Suprapubic skin (tissue), 4 donors: ENCODE measurements at regions not wholly inside any gene's neighbourhood (a gene's known extent, or its start where the extent isn't known, plus 50 kb on each side); places are given as distances from the start of the nearest gene placed in this dataset.

Experiments used
- DNase-seq, 2 donors: peaks; one replicate each; pipeline ENCODE4 v3.0.0-alpha.2; 2019; ENCODE audit warnings: low spot score in 2 of 2
- H3K27ac ChIP-seq: fragments of 200-600 bp; sonication (generic); one replicate; pipeline ENCODE4 v1.5.1; 2019
- H3K27me3 ChIP-seq: fragments of 200-600 bp; sonication (generic); one replicate; pipeline ENCODE4 v1.5.1; 2019
- H3K36me3 ChIP-seq: fragments of 200-600 bp; sonication (generic); one replicate; pipeline ENCODE4 v1.5.1; 2019
- H3K4me1 ChIP-seq: fragments of 200-600 bp; sonication (generic); one replicate; pipeline ENCODE4 v1.5.1; 2019
- H3K4me3 ChIP-seq: fragments of 200-600 bp; sonication (generic); one replicate; pipeline ENCODE4 v1.5.1; 2019; ENCODE audit warnings: mild to moderate bottlenecking
- H3K9me3 ChIP-seq: fragments of 200-600 bp; sonication (generic); one replicate; pipeline ENCODE4 v1.5.1; 2019
- EP300 ChIP-seq: sonication (generic); formaldehyde crosslinking; IDR thresholded peaks from one replicate; pipeline ENCODE4 v1.6.1; 2017; ENCODE audit warnings: antibody characterized with exemption
- POLR2A ChIP-seq, 2 donors: fragments of 450-650 bp; IDR thresholded peaks; one replicate each; pipeline ENCODE4 v1.6.1; 2017; ENCODE audit warnings: antibody characterized with exemption in 2 of 2, mild to moderate bottlenecking in 2 of 2, moderate library complexity in 2 of 2
- POLR2AphosphoS5 ChIP-seq, 3 donors: sonication (generic); formaldehyde crosslinking; IDR thresholded peaks; one replicate each; pipeline ENCODE4 v1.6.1; 2017; ENCODE audit warnings: antibody characterized with exemption in 3 of 3
- WGBS: methylation state at CpG from one replicate; pipeline ENCODE4 v1.1.5; 2018; 5-methylcytosine and 5-hydroxymethylcytosine counted together
- TF ChIP-seq, protein P1 (sequence below), 2 donors: fragments of 200-600 bp in 1 of 2; fragments of 450-650 bp in 1 of 2; sonication (generic) in 1 of 2; IDR thresholded peaks; one replicate each; pipeline ENCODE4 v1.5.1; 2016 to 2019; ENCODE audit warnings: antibody characterized with exemption in 2 of 2, mild to moderate bottlenecking in 1 of 2, moderate library complexity in 1 of 2

- Histone ChIP-seq H3K27ac (no peak overlapping the region), H3K36me3 (no peaks in the 10 kb centered on the region), H3K27me3 (no peaks in the 10 kb centered on the region), H3K4me3 (no peak overlapping the region), H3K4me1 (no peaks in the 10 kb centered on the region), H3K9me3 (no peaks in the 10 kb centered on the region)
- WGBS = 86% methylated on average over 4 of the region's 4 CpGs
- no peak for DNase-seq
- TF ChIP-seq POLR2AphosphoS5 (IDR thresholded peaks at IDR 0.05) (no peak), POLR2A (IDR thresholded peaks at IDR 0.05) (no peak), EP300 (no peak)
- TF ChIP-seq, protein P1, sequence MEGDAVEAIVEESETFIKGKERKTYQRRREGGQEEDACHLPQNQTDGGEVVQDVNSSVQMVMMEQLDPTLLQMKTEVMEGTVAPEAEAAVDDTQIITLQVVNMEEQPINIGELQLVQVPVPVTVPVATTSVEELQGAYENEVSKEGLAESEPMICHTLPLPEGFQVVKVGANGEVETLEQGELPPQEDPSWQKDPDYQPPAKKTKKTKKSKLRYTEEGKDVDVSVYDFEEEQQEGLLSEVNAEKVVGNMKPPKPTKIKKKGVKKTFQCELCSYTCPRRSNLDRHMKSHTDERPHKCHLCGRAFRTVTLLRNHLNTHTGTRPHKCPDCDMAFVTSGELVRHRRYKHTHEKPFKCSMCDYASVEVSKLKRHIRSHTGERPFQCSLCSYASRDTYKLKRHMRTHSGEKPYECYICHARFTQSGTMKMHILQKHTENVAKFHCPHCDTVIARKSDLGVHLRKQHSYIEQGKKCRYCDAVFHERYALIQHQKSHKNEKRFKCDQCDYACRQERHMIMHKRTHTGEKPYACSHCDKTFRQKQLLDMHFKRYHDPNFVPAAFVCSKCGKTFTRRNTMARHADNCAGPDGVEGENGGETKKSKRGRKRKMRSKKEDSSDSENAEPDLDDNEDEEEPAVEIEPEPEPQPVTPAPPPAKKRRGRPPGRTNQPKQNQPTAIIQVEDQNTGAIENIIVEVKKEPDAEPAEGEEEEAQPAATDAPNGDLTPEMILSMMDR (IDR thresholded peaks at IDR 0.05) = no peak
Measured at GRCh38 chr20:54772893-54773642, 297.7 kb downstream of the DOK5 start.

- TF ChIP-seq POLR2A (IDR thresholded peaks at IDR 0.05) = no peak
- Histone ChIP-seq H3K9me3 (no peaks in the 10 kb centered on the region), H3K27me3 (no peaks in the 10 kb centered on the region), H3K4me1 (no peaks in the 10 kb centered on the region), H3K27ac (no peak overlapping the region), H3K4me3 (no peak overlapping the region), H3K36me3 (no peaks in the 10 kb centered on the region)
- no peak for DNase-seq
- 100% methylated on average over 2 of the region's 2 CpGs for WGBS
Measured at GRCh38 chr20:54766483-54766882, 291.1 kb downstream of the DOK5 start.

DNA sequence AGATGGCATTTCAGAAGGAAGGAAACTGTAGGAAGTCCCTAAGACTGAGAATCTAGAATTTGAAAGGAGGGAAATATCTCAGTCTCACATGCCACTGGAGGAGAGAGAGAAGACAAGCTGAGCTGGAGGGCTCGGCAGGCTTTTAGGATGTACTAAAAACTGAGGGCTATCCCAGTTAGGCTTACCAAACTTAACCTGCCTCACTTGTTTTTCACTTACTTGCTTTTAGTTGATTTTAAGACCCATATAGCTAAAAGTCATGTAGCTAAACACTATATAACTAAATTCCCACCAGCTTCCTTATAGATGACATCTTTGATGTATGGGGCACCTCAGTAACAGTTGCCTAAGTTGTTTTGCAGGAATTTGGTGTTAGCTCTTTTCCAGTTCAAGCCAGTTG is 288.0 kb downstream of the DOK5 start:
- H3K27ac ChIP-seq = no peak overlapping the region
- TF ChIP-seq, protein P1 (IDR thresholded peaks at IDR 0.05) = no peak
- TF ChIP-seq POLR2A (IDR thresholded peaks at IDR 0.05) (no peak), EP300 (no peak), POLR2AphosphoS5 (IDR thresholded peaks at IDR 0.05) (no peak)
- H3K27me3 ChIP-seq = no peaks in the 10 kb centered on the region
- WGBS = 92% methylated on average over 1 of the region's 1 CpG
- no peaks in the 10 kb centered on the region for H3K36me3 ChIP-seq
- H3K4me3 ChIP-seq = no peak overlapping the region
- H3K9me3 ChIP-seq = no peaks in the 10 kb centered on the region
- no peaks in the 10 kb centered on the region for H3K4me1 ChIP-seq
- DNase-seq = no peak

GRCh38 chr20:54759589-54759988 is 284.2 kb downstream of the DOK5 start:
- 85% methylated on average over 4 of the region's 4 CpGs for WGBS
- H3K4me1 ChIP-seq = no peaks in the 10 kb centered on the region
- no peak for TF ChIP-seq POLR2AphosphoS5 (IDR thresholded peaks at IDR 0.05)
- TF ChIP-seq, protein P1 (IDR thresholded peaks at IDR 0.05) = no peak
- TF ChIP-seq EP300 = no peak
- no peak for TF ChIP-seq POLR2A (IDR thresholded peaks at IDR 0.05)
- no peak for DNase-seq
- H3K27me3 ChIP-seq = no peaks in the 10 kb centered on the region
- H3K27ac ChIP-seq = no peak overlapping the region
- H3K4me3 ChIP-seq = no peak overlapping the region
- no peaks in the 10 kb centered on the region for H3K36me3 ChIP-seq
- H3K9me3 ChIP-seq = no peaks in the 10 kb centered on the region

GRCh38 chr20:54746796-54747195 is 271.4 kb downstream of the DOK5 start:
- Histone ChIP-seq H3K9me3 (no peaks in the 10 kb centered on the region), H3K27ac (no peak overlapping the region), H3K4me3 (no peak overlapping the region), H3K36me3 (no peaks in the 10 kb centered on the region), H3K4me1 (no peaks in the 10 kb centered on the region), H3K27me3 (no peaks in the 10 kb centered on the region)
- no peak for TF ChIP-seq POLR2A (IDR thresholded peaks at IDR 0.05)
- no peak for TF ChIP-seq POLR2AphosphoS5 (IDR thresholded peaks at IDR 0.05)
- TF ChIP-seq, protein P1 (IDR thresholded peaks at IDR 0.05) = no peak
- no peak for TF ChIP-seq EP300
- 79% methylated on average over 2 of the region's 2 CpGs for WGBS
- no peak for DNase-seq

GRCh38 chr20:54745780-54746179 is 270.4 kb downstream of the DOK5 start:
- Histone ChIP-seq H3K4me1 (no peaks in the 10 kb centered on the region), H3K9me3 (no peaks in the 10 kb centered on the region), H3K4me3 (no peak overlapping the region), H3K36me3 (no peaks in the 10 kb centered on the region), H3K27ac (no peak overlapping the region), H3K27me3 (no peaks in the 10 kb centered on the region)
- no peak for DNase-seq
- TF ChIP-seq POLR2AphosphoS5 (IDR thresholded peaks at IDR 0.05) = no peak
- no peak for TF ChIP-seq EP300
- 81% methylated on average over 5 of the region's 5 CpGs for WGBS
